ENCODE measurements at regions not wholly inside any gene's neighbourhood (a gene's known extent, or its start where the extent isn't known, plus 50 kb on each side); places are given as distances from the start of the nearest gene placed in this dataset.
"Not testable (repeated sequence)": the region's sequence is repeated elsewhere in the genome, so short reads cannot be mapped to it uniquely, and the experiment has no call there.

- intact Hi-C loops (cut with DNase I): no loop called here
- DNase-seq (ENCODE audit: low spot score): no peak
Observed at GRCh38 chr4:33739884-33740632, 2504.3 kb downstream of the ARAP2 start.

- intact Hi-C loops (cut with DNase I): not testable (repeated sequence)
Observed at GRCh38 chr4:33740871-33741270, 2503.4 kb downstream of the ARAP2 start.

GRCh38 chr4:33746979-33747378 lies 2497.3 kb downstream of the ARAP2 start:
- intact Hi-C loops (cut with DNase I): no loop called here
- no peak for DNase-seq (ENCODE audit: low spot score)

More at GRCh38 chr4:33740871-33741270, 2503.4 kb downstream of the ARAP2 start:
- not testable (repeated sequence) for DNase-seq (ENCODE audit: low spot score)

GRCh38 chr4:33751050-33751449 lies 2493.3 kb downstream of the ARAP2 start:
- no peak for DNase-seq (ENCODE audit: low spot score)
- intact Hi-C loops (cut with DNase I): no loop called here

GRCh38 chr4:33772582-33772981 lies 2471.7 kb downstream of the ARAP2 start:
- intact Hi-C loops (cut with DNase I): no loop called here
- no peak for DNase-seq (ENCODE audit: low spot score)

- intact Hi-C loops (cut with DNase I): no loop called here
- no peak for DNase-seq (ENCODE audit: low spot score)
Observed at GRCh38 chr4:33780952-33781791, 2463.1 kb downstream of the ARAP2 start.

- intact Hi-C loops (cut with DNase I): no loop called here
- no peak for DNase-seq (ENCODE audit: low spot score)
Observed at GRCh38 chr4:33785843-33786242, 2458.5 kb downstream of the ARAP2 start.

- DNase-seq (ENCODE audit: low spot score): no peak
- intact Hi-C loops (cut with DNase I): no loop called here
Observed at GRCh38 chr4:33802578-33802977, 2441.7 kb downstream of the ARAP2 start.

GRCh38 chr4:33825685-33826084 lies 2418.6 kb downstream of the ARAP2 start:
- intact Hi-C loops (cut with DNase I): no loop called here
- no peak for DNase-seq (ENCODE audit: low spot score)

- DNase-seq (ENCODE audit: low spot score); intact Hi-C loops (cut with DNase I): not testable (repeated sequence)
Observed at GRCh38 chr4:33829356-33829755, 2415.0 kb downstream of the ARAP2 start.

GRCh38 chr4:33831442-33832066 lies 2412.8 kb downstream of the ARAP2 start:
- no peak for DNase-seq (ENCODE audit: low spot score)
- intact Hi-C loops (cut with DNase I): no loop called here

- intact Hi-C loops (cut with DNase I): not testable (repeated sequence)
Observed at GRCh38 chr4:33835764-33836163, 2408.6 kb downstream of the ARAP2 start.

GRCh38 chr4:33837043-33837838 lies 2407.1 kb downstream of the ARAP2 start:
- intact Hi-C loops (cut with DNase I): no loop called here
- no peak for DNase-seq (ENCODE audit: low spot score)

More at GRCh38 chr4:33835764-33836163, 2408.6 kb downstream of the ARAP2 start:
- not testable (repeated sequence) for DNase-seq (ENCODE audit: low spot score)

GRCh38 chr4:33841120-33841519 lies 2403.2 kb downstream of the ARAP2 start:
- intact Hi-C loops (cut with DNase I): no loop called here
- DNase-seq (ENCODE audit: low spot score): no peak

- DNase-seq (ENCODE audit: low spot score): no peak
- intact Hi-C loops (cut with DNase I): no loop called here
Observed at GRCh38 chr4:33850371-33850902, 2393.9 kb downstream of the ARAP2 start.

- DNase-seq (ENCODE audit: low spot score); intact Hi-C loops (cut with DNase I): not testable (repeated sequence)
Observed at GRCh38 chr4:33853670-33854069, 2390.6 kb downstream of the ARAP2 start.

- intact Hi-C loops (cut with DNase I): no loop called here
- no peak for DNase-seq (ENCODE audit: low spot score)
Observed at GRCh38 chr4:33864290-33864859, 2379.9 kb downstream of the ARAP2 start.

- DNase-seq (ENCODE audit: low spot score): no peak
- intact Hi-C loops (cut with DNase I): no loop called here
Observed at GRCh38 chr4:33873791-33874190, 2370.5 kb downstream of the ARAP2 start.

GRCh38 chr4:33878710-33879109 lies 2365.6 kb downstream of the ARAP2 start:
- DNase-seq (ENCODE audit: low spot score): no peak
- intact Hi-C loops (cut with DNase I): no loop called here
